HepG2 (cell line): ENCODE measurements at regions not wholly inside any gene's neighbourhood (a gene's known extent, or its start where the extent isn't known, plus 50 kb on each side); places are given as distances from the start of the nearest gene placed in this dataset.

Experiments
- ATAC-seq: fragments of 200-7000 bp; cut with Tn5 transposase; 3 replicates; pipeline ENCODE4 v1.9.1; 2020; ENCODE audit warnings: mild to moderate bottlenecking, moderate library complexity
- BruUV-seq: library from RNA; stranded (reverse); fragments of 400-500 nt; replicated peaks from 2 replicates; lab custom pipeline; 2021; lab: Mats Ljungman, UMichigan
- CTCF ChIA-PET: fragments of 300-600 bp; formaldehyde crosslinking; extraction: SDS; loops from one replicate; lab custom pipeline; 2021; ENCODE audit warnings: low total read pairs, inconsistent platforms, low intra/inter-chr PET ratio; lab: Yijun Ruan, JAX
- POLR2A ChIA-PET: fragments of 350-600 bp; sonication (Branson Sonifier 250); formaldehyde crosslinking; loops from one replicate; lab custom pipeline; 2020; ENCODE audit warnings: antibody characterized with exemption, inconsistent platforms; lab: Yijun Ruan, JAX
- DNase-seq: peaks from one replicate; pipeline ENCODE4 v3.0.0-alpha.2; 2015; ENCODE audit warnings: low spot score
- FAIRE-seq: peaks from 3 replicates; lab custom pipeline; 2011; peaks lifted over from hg19 to GRCh38; lab: Jason Lieb, UNC
- H2AFZ ChIP-seq: one replicate; pipeline ENCODE4 v1.6.1; 2011; ENCODE audit warnings: low read length, inconsistent platforms
- H3K27ac ChIP-seq: fragments of 300-600 bp; 3 replicates; pipeline ENCODE4 v1.8.0; 2011; ENCODE audit warnings: mixed run types, mild to moderate bottlenecking, mixed read lengths, low read length, inconsistent platforms; ENCODE audit not compliant: insufficient read depth; ENCODE audit errors: extremely low read length
- H3K27me3 ChIP-seq, 2 experiments: fragments of 200-600 bp in 1 of 2; 2 replicates in 1 of 2; 3 replicates in 1 of 2; pipeline versions ENCODE4 v1.6.0 to v1.8.0; 2011; ENCODE audit warnings: low read length in 2 of 2, mild to moderate bottlenecking in 2 of 2, moderate library complexity in 2 of 2, inconsistent platforms in 1 of 2; ENCODE audit not compliant: insufficient read depth in 2 of 2, control insufficient read depth in 1 of 2
- H3K36me3 ChIP-seq, 2 experiments: fragments of 200-600 bp in 1 of 2; replicated peaks in 1 of 2; 2 replicates in 1 of 2; 3 replicates in 1 of 2; pipeline versions ENCODE4 v1.5.1 to v1.8.0; 2011; ENCODE audit warnings: low read length in 2 of 2, inconsistent platforms in 1 of 2; ENCODE audit not compliant: insufficient read depth in 2 of 2, control insufficient read depth in 1 of 2
- H3K4me1 ChIP-seq: 2 replicates; pipeline ENCODE4 v1.5.1; 2012; ENCODE audit warnings: low read length, inconsistent platforms; ENCODE audit not compliant: insufficient read depth
- H3K4me2 ChIP-seq: 2 replicates; pipeline ENCODE4 v1.6.0; 2011; ENCODE audit warnings: low read depth, low read length, inconsistent platforms
- H3K4me3 ChIP-seq, 3 experiments: fragments of 200-600 bp in 1 of 3; sonication (generic), shearing (Covaris generic) in 1 of 3; replicated peaks in 1 of 3; 2 replicates each; pipeline ENCODE4 v1.5.1; 2011 to 2016; ENCODE audit warnings: low read length in 3 of 3, inconsistent platforms in 2 of 3, low read depth in 2 of 3, mild to moderate bottlenecking in 2 of 3, control low read depth in 1 of 3, mixed read lengths in 1 of 3; ENCODE audit not compliant: insufficient read depth in 1 of 3
- H3K79me2 ChIP-seq: one replicate; pipeline ENCODE4 v1.6.1; 2011; ENCODE audit warnings: low read length, inconsistent platforms; ENCODE audit not compliant: insufficient read depth
- H3K9ac ChIP-seq: 2 replicates; pipeline ENCODE4 v1.6.0; 2011; ENCODE audit warnings: mild to moderate bottlenecking, low read depth, low read length, inconsistent platforms; ENCODE audit not compliant: insufficient read depth
- H3K9me3 ChIP-seq: 2 replicates; pipeline ENCODE4 v1.5.1; 2012; ENCODE audit warnings: mild to moderate bottlenecking, low read length
- H4K20me1 ChIP-seq: 2 replicates; pipeline ENCODE4 v1.6.0; 2011; ENCODE audit warnings: inconsistent platforms, mild to moderate bottlenecking, low read length, moderate library complexity; ENCODE audit not compliant: insufficient read depth
- AGO1 ChIP-seq: fragments of 200-400 bp; formaldehyde crosslinking; IDR thresholded peaks from 2 replicates; pipeline ENCODE4 v1.6.1; 2017; ENCODE audit warnings: mild to moderate bottlenecking, low read depth, low read length, moderate library complexity; ENCODE audit not compliant: poor library complexity, severe bottlenecking
- FOXJ3 ChIP-seq: sonication (generic); formaldehyde crosslinking; IDR thresholded peaks from 2 replicates; pipeline ENCODE4 v1.4.0; 2020; ENCODE audit warnings: missing genetic modification reagents, mild to moderate bottlenecking, borderline replicate concordance
- PHF20 ChIP-seq: sonication (generic); formaldehyde crosslinking; IDR thresholded peaks from 2 replicates; pipeline ENCODE4 v1.5.0; 2020; ENCODE audit warnings: mild to moderate bottlenecking, missing genetic modification reagents
- POLR2AphosphoS5 ChIP-seq: IDR thresholded peaks from 2 replicates; pipeline ENCODE4 v1.6.1; 2012; ENCODE audit warnings: low read depth, low read length
- SALL1 ChIP-seq: sonication (generic); formaldehyde crosslinking; IDR thresholded peaks from 2 replicates; pipeline ENCODE4 v1.8.0; 2022; ENCODE audit warnings: mild to moderate bottlenecking, missing genetic modification reagents
- TBP ChIP-seq: sonication (generic); formaldehyde crosslinking; IDR thresholded peaks from 2 replicates; pipeline ENCODE4 v1.5.0; 2020; ENCODE audit warnings: missing genetic modification reagents
- ZFP1 ChIP-seq: IDR thresholded peaks from 2 replicates; pipeline ENCODE4 v1.6.1; 2016
- ZNF451 ChIP-seq: sonication (generic); formaldehyde crosslinking; IDR thresholded peaks from 2 replicates; pipeline ENCODE4 v1.5.0; 2020; ENCODE audit warnings: mild to moderate bottlenecking, missing genetic modification reagents
- ZNF749 ChIP-seq: sonication (generic); formaldehyde crosslinking; IDR thresholded peaks from 2 replicates; pipeline ENCODE4 v1.8.0; 2022; ENCODE audit warnings: mild to moderate bottlenecking, missing genetic modification reagents, moderate library complexity, borderline replicate concordance
- WGBS: methylation state at CpG from one replicate; pipeline ENCODE4 v1.1.6; 2017; ENCODE audit warnings: low lambda C conversion rate; 5-methylcytosine and 5-hydroxymethylcytosine counted together
- in situ Hi-C: cut with HindIII; loops from 2 replicates; pipeline ENCODE4 v1.10.0; 2017; ENCODE audit warnings: low pct_unique_long_range_greater_than_20kb; ENCODE audit not compliant: extremely low pct_ligation_motif_present
- intact Hi-C: fragments of 100-400 bp; cut with micrococcal nuclease; formaldehyde crosslinking; loops from one replicate; pipeline ENCODE4 v1.10.0; 2022; ENCODE audit not compliant: unreplicated experiment
- TF ChIP-seq, protein P1 (sequence below): sonication (generic); formaldehyde crosslinking; IDR thresholded peaks from 2 replicates; pipeline ENCODE4 v1.4.0; 2020; ENCODE audit warnings: missing genetic modification reagents
- TF ChIP-seq, protein P2 (sequence below): sonication (generic); formaldehyde crosslinking; IDR thresholded peaks from 2 replicates; pipeline ENCODE4 v1.4.0; 2020; ENCODE audit warnings: missing genetic modification reagents
- TF ChIP-seq, protein P3 (sequence below): sonication (generic); formaldehyde crosslinking; IDR thresholded peaks from 2 replicates; pipeline ENCODE4 v1.8.1; 2023; ENCODE audit warnings: mild to moderate bottlenecking, missing genetic modification reagents, borderline replicate concordance
- TF ChIP-seq, protein P4 (sequence below): sonication (generic); formaldehyde crosslinking; IDR thresholded peaks from 2 replicates; pipeline ENCODE4 v1.4.0; 2020; ENCODE audit warnings: mild to moderate bottlenecking, missing genetic modification reagents

DNA sequence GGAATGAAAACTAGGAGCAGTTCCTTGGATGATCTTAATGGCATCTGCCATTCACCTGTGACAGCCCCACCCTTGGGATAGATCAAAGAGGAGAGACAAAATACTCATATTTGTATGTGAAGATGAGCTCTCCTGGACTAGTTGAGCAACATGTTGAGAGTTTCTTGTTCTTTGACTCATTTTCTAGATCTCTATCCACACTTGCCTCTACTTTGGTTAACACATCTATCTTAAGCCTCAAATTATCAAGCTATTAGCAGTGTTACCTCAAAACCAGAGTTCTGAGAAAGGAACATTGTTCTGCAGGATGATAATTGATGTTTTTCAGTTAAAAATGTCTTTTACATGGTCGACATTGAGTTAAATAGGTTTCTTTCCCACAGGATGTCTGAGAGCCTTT lies 94.2 kb upstream of the TEX13D start:
- Histone ChIP-seq H3K27me3 (no peaks in the 10 kb centered on the region), H4K20me1 (no peaks in the 10 kb centered on the region), H3K9ac (no peak overlapping the region), H2AFZ (no peak overlapping the region), H3K4me3 (no peak overlapping the region), H3K27ac (no peak overlapping the region), H3K4me1 (no peaks in the 10 kb centered on the region)
- intact Hi-C loops (no loop called here), in situ Hi-C loops (no loop called here)
- DNase-seq (no peak), ATAC-seq (no peak)
- ChIA-PET CTCF (no interaction called here), POLR2A (no interaction called here)
- 0% methylated on average over 1 of the region's 1 CpG for WGBS
- BruUV-seq: no TSS peak
- TF ChIP-seq TBP: no peak
- TF ChIP-seq, protein P1, sequence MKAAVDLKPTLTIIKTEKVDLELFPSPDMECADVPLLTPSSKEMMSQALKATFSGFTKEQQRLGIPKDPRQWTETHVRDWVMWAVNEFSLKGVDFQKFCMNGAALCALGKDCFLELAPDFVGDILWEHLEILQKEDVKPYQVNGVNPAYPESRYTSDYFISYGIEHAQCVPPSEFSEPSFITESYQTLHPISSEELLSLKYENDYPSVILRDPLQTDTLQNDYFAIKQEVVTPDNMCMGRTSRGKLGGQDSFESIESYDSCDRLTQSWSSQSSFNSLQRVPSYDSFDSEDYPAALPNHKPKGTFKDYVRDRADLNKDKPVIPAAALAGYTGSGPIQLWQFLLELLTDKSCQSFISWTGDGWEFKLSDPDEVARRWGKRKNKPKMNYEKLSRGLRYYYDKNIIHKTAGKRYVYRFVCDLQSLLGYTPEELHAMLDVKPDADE (CRISPR knock-in tag): no peak
- TF ChIP-seq PHF20: no peak
- TF ChIP-seq, protein P2, sequence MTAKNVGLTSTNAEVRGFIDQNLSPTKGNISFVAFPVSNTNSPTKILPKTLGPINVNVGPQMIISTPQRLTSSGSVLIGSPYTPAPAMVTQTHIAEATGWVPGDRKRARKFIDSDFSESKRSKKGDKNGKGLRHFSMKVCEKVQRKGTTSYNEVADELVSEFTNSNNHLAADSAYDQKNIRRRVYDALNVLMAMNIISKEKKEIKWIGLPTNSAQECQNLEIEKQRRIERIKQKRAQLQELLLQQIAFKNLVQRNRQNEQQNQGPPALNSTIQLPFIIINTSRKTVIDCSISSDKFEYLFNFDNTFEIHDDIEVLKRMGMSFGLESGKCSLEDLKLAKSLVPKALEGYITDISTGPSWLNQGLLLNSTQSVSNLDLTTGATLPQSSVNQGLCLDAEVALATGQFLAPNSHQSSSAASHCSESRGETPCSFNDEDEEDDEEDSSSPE (CRISPR knock-in tag): no peak
- TF ChIP-seq POLR2AphosphoS5: no peak
- TF ChIP-seq SALL1 (CRISPR knock-in tag): no peak
- TF ChIP-seq, protein P3, sequence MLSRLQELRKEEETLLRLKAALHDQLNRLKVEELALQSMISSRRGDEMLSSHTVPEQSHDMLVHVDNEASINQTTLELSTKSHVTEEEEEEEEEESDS (CRISPR knock-in tag): no peak
- no peak for TF ChIP-seq FOXJ3 (CRISPR knock-in tag)
- TF ChIP-seq ZNF749: no peak
- TF ChIP-seq, protein P4, sequence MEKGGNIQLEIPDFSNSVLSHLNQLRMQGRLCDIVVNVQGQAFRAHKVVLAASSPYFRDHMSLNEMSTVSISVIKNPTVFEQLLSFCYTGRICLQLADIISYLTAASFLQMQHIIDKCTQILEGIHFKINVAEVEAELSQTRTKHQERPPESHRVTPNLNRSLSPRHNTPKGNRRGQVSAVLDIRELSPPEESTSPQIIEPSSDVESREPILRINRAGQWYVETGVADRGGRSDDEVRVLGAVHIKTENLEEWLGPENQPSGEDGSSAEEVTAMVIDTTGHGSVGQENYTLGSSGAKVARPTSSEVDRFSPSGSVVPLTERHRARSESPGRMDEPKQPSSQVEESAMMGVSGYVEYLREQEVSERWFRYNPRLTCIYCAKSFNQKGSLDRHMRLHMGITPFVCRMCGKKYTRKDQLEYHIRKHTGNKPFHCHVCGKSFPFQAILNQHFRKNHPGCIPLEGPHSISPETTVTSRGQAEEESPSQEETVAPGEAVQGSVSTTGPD (CRISPR knock-in tag): no peak
- TF ChIP-seq AGO1: no peak
- TF ChIP-seq ZNF451 (CRISPR knock-in tag): no peak
- TF ChIP-seq ZFP1 (CRISPR knock-in tag): no peak
- TF ChIP-seq, all 625 proteins: peak for 0
- Histone ChIP-seq H3K4me2 (no peak overlapping the region), H3K79me2 (no peaks in the 10 kb centered on the region), H3K36me3 (no peaks in the 10 kb centered on the region), H3K9me3 (no peaks in the 10 kb centered on the region)
- no peak for FAIRE-seq
